ENCODE measurements at regions not wholly inside any gene's neighbourhood (a gene's known extent, or its start where the extent isn't known, plus 50 kb on each side); places are given as distances from the start of the nearest gene placed in this dataset.

DNA sequence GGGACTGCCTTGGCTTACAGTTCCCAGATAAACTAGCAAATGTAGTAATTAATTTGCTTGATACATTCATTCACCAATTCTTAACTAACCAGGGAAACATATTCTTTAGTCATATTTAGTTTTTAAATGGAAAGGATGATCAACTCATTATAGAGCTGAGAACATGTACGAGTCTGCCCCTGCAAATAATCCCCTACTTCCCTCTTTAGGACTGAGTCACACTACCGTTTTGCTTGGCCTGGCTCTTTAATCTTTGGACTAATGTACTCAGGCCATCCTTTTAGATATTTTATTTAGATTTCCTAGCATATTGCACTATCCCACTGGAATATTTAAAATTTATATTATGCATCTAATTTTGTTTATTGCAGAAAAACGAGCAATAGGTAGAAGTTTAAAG is 105.5 kb upstream of the LCORL start (continued):
- TF ChIP-seq REST (IDR thresholded peaks at IDR 0.05; ENCODE audit: low read depth, low read length) (no peak), SMC3 (IDR thresholded peaks at IDR 0.05; ENCODE audit: low read depth, low read length) (no peak), CHD2 (IDR thresholded peaks at IDR 0.05; ENCODE audit: low read length, partially characterized antibody) (no peak)

DNA sequence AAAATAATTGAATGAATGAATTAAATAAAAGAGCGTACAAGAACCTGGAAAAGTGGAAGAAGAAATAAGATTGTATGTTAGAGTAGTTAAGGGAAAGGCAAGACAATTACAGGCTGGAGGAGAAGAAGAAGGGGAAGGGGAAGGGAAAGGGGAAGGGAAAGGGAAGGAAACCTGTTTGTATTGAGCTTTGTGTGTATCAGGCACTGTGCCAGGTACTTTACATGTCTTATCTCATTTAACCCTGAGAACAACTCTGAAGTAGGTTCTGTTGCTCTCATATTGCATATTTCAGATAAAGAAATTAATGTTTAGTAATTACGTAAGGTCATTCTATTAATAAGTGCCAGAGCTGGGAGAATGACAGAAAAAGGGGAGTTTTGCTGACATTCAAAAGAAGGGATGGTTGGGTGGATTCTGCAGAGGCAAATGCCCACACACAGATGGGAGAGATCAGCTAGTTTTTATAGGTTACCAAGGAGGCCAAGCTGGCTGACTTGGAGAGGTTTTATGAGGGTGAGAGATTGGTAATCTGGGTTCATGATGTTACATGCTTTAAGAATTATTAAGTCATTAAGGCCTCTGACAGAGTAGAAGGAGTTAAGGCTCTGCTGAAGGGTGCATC is 92.3 kb upstream of the LCORL start:
- Histone ChIP-seq H3K9me3 (no peaks in the 10 kb centered on the region), H3K4me1 (ENCODE audit: control insufficient read depth in 1 of 2, insufficient read depth in 2 of 2, low read depth in 1 of 2, low read length in 1 of 2) (peaks cover 0 to 2% of the 10 kb centered on the region in 2 experiments; a peak in 1 of 4 replicates), H3K9me2 (no peaks in the 10 kb centered on the region), H3K4me2 (no peak overlapping the region), H3K79me2 (ENCODE audit: insufficient read depth) (no peaks in the 10 kb centered on the region), H3K27me3 (ENCODE audit: insufficient read depth) (no peaks in the 10 kb centered on the region), H2AFZ (ENCODE audit: low read depth) (no peak overlapping the region), H3K36me3 (replicated peaks in 1 of 2; ENCODE audit: control insufficient read depth in 1 of 2, insufficient read depth in 2 of 2, low read length in 1 of 2) (no peaks in the 10 kb centered on the region), H3F3A (replicated peaks; ENCODE audit: insufficient read depth) (no peaks in the 10 kb centered on the region), H3K27ac (ENCODE audit: low read depth in 2 of 2, low read length in 1 of 2) (no peak overlapping the region), H3K4me3 (ENCODE audit: low read depth in 2 of 2, low read length in 1 of 2) (no peak overlapping the region), H3K9ac (no peak overlapping the region), H4K20me1 (ENCODE audit: insufficient read depth) (no peaks in the 10 kb centered on the region)
- TF ChIP-seq EZH2phosphoT487 (IDR thresholded peaks at IDR 0.05; ENCODE audit: borderline replicate concordance, low read depth) (no peak), RAD21 (IDR thresholded peaks at IDR 0.05; ENCODE audit: low read length) (no peak), FOXM1 (IDR thresholded peaks at IDR 0.05; ENCODE audit: low read depth) (no peak), REST (IDR thresholded peaks at IDR 0.05; ENCODE audit: low read depth, low read length) (no peak), ZBTB33 (IDR thresholded peaks at IDR 0.05; ENCODE audit: borderline replicate concordance, low read depth) (no peak), GABPA (IDR thresholded peaks at IDR 0.05; ENCODE audit: low read depth) (no peak), USF2 (IDR thresholded peaks at IDR 0.05; ENCODE audit: borderline replicate concordance, low read depth, low read length) (no peak), GATA2 (CRISPR knock-in tag; IDR thresholded peaks at IDR 0.05) (no peak), YY1 (IDR thresholded peaks at IDR 0.05; ENCODE audit: low read depth) (no peak), IRF3 (IDR thresholded peaks at IDR 0.05; ENCODE audit: low read depth, low read length) (no peak), RCOR1 (IDR thresholded peaks at IDR 0.05; ENCODE audit: low read length) (no peak), SIN3A (IDR thresholded peaks at IDR 0.05; ENCODE audit: borderline replicate concordance, low read depth, low read length) (no peak)
- TF ChIP-seq, protein P1, sequence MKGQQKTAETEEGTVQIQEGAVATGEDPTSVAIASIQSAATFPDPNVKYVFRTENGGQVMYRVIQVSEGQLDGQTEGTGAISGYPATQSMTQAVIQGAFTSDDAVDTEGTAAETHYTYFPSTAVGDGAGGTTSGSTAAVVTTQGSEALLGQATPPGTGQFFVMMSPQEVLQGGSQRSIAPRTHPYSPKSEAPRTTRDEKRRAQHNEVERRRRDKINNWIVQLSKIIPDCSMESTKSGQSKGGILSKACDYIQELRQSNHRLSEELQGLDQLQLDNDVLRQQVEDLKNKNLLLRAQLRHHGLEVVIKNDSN (IDR thresholded peaks at IDR 0.05; ENCODE audit: borderline replicate concordance, low read depth) = no peak
- DNase-seq = no peak
- ChIA-PET CTCF (interaction anchor here (1.3 kb wide), 1 partner anchor 10 kb away, joined by 3 read pairs; no protein-coding TSS in a partner anchor), POLR2A (no interaction called here)
- WGBS (ENCODE audit: low lambda C conversion rate) = 32% methylated on average over 2 of the region's 2 CpGs

Data from SK-N-SH (cell line).